ENCODE measurements at regions not wholly inside any gene's neighbourhood (a gene's known extent, or its start where the extent isn't known, plus 50 kb on each side); places are given as distances from the start of the nearest gene placed in this dataset.
"Not testable (repeated sequence)": the region's sequence is repeated elsewhere in the genome, so short reads cannot be mapped to it uniquely, and the experiment has no call there.

- no peak for DNase-seq (ENCODE audit: low read depth)
Observed at GRCh38 chr6:154637392-154637791, 95.8 kb upstream of the SCAF8 start.

- DNase-seq (ENCODE audit: low read depth), result no peak
Observed at GRCh38 chr6:154638369-154638768, 94.8 kb upstream of the SCAF8 start.

- not testable (repeated sequence) for DNase-seq (ENCODE audit: low read depth)
Observed at GRCh38 chr6:154639196-154639595, 94.0 kb upstream of the SCAF8 start.

GRCh38 chr6:154648188-154648887 lies 84.9 kb upstream of the SCAF8 start:
- DNase-seq (ENCODE audit: low read depth), result no peak

- no peak for DNase-seq (ENCODE audit: low read depth)
Observed at GRCh38 chr6:154648888-154649205, 84.4 kb upstream of the SCAF8 start.

- DNase-seq (ENCODE audit: low read depth), result no peak
Observed at GRCh38 chr6:154649721-154650120, 83.5 kb upstream of the SCAF8 start.

GRCh38 chr6:154650351-154650750 lies 82.9 kb upstream of the SCAF8 start:
- DNase-seq (ENCODE audit: low read depth), result no peak

- DNase-seq (ENCODE audit: low read depth), result no peak
Observed at GRCh38 chr6:154651656-154652055, 81.6 kb upstream of the SCAF8 start.

- DNase-seq (ENCODE audit: low read depth), result no peak
Observed at GRCh38 chr6:154653385-154653784, 79.8 kb upstream of the SCAF8 start.

- DNase-seq (ENCODE audit: low read depth), result peak; percentile 6
Observed at GRCh38 chr6:154653853-154654252, 79.4 kb upstream of the SCAF8 start.

GRCh38 chr6:154656660-154657059 lies 76.6 kb upstream of the SCAF8 start:
- DNase-seq (ENCODE audit: low read depth), result no peak

GRCh38 chr6:154661768-154662167 lies 71.4 kb upstream of the SCAF8 start:
- no peak for DNase-seq (ENCODE audit: low read depth)

GRCh38 chr6:154664287-154664686 lies 68.9 kb upstream of the SCAF8 start:
- DNase-seq (ENCODE audit: low read depth), result no peak

- no peak for DNase-seq (ENCODE audit: low read depth)
Observed at GRCh38 chr6:154668156-154668555, 65.1 kb upstream of the SCAF8 start.

GRCh38 chr6:154672086-154672485 lies 61.1 kb upstream of the SCAF8 start:
- DNase-seq (ENCODE audit: low read depth), result no peak

GRCh38 chr6:154673919-154674318 lies 59.3 kb upstream of the SCAF8 start:
- DNase-seq (ENCODE audit: low read depth), result no peak

- DNase-seq (ENCODE audit: low read depth), result peak; percentile 91
Observed at GRCh38 chr6:154675602-154676088, 57.6 kb upstream of the SCAF8 start.

GRCh38 chr6:154682633-154683125 lies 50.5 kb upstream of the SCAF8 start:
- no peak for DNase-seq (ENCODE audit: low read depth)

All from GM04504 (cell line).